ENCODE measurements at regions not wholly inside any gene's neighbourhood (a gene's known extent, or its start where the extent isn't known, plus 50 kb on each side); places are given as distances from the start of the nearest gene placed in this dataset.

GRCh38 chr5:6872441-6873160, 159.4 kb downstream of the TENT4A start:
- H3K9me3 Mint-ChIP-seq = peaks cover 3 to 4% of the 10 kb centered on the region in 2 experiments; a peak in 3 of 5 replicates

More at GRCh38 chr5:6872441-6873160, 159.4 kb downstream of the TENT4A start:
- Histone ChIP-seq H3K79me1 (ENCODE audit: insufficient read depth, low read depth, low read length, poor library complexity, severe bottlenecking) (no peaks in the 10 kb centered on the region), H4K91ac (ENCODE audit: insufficient read length, low read depth, low read length) (no peak overlapping the region), H4K8ac (replicated peaks; ENCODE audit: insufficient read length, low read depth, low read length) (no peak overlapping the region), H2BK20ac (ENCODE audit: low read depth, low read length, poor library complexity, severe bottlenecking) (no peak overlapping the region), H3K9me3 (ENCODE audit: control insufficient read depth, low read depth, low read length) (no peaks in the 10 kb centered on the region), H2BK120ac (ENCODE audit: low read depth, low read length, poor library complexity, severe bottlenecking) (no peak overlapping the region), H2BK12ac (ENCODE audit: insufficient read length, low read depth, low read length) (no peak overlapping the region), H2BK15ac (ENCODE audit: low read depth, low read length) (no peak overlapping the region), H3K18ac (ENCODE audit: insufficient read length, low read depth, low read length) (no peak overlapping the region), H3K27ac (ENCODE audit: insufficient read length, low read depth, low read length) (no peak overlapping the region), H4K5ac (ENCODE audit: insufficient read length, low read depth, low read length) (no peak overlapping the region), H2AFZ (ENCODE audit: low read length) (no peak overlapping the region), H3K56ac (ENCODE audit: insufficient read length, low read depth, low read length) (no peak overlapping the region), H2AK5ac (ENCODE audit: insufficient read length, low read length) (no peak overlapping the region), H3T11ph (ENCODE audit: low read length) (no peak overlapping the region), H3K23me2 (ENCODE audit: insufficient read length, low read depth, low read length, poor library complexity, severe bottlenecking) (no peaks in the 10 kb centered on the region), H4K20me1 (ENCODE audit: control insufficient read depth, insufficient read depth, insufficient read length) (no peaks in the 10 kb centered on the region), H3K9ac (ENCODE audit: extremely low read depth, insufficient read length, low read length) (no peak overlapping the region), H2BK5ac (ENCODE audit: insufficient read length, low read length) (no peak overlapping the region), H3K4me1 (ENCODE audit: insufficient read depth, low read length) (no peaks in the 10 kb centered on the region), H3K23ac (ENCODE audit: insufficient read length, low read depth, low read length) (no peak overlapping the region), H3K4me2 (ENCODE audit: insufficient read depth, insufficient read length, low read length) (no peak overlapping the region), H3K4ac (ENCODE audit: low read depth, low read length) (no peak overlapping the region), H3K27me3 (ENCODE audit: insufficient read depth, low read length) (no peaks in the 10 kb centered on the region), H3K79me2 (ENCODE audit: insufficient read depth, low read length) (no peaks in the 10 kb centered on the region), H3K14ac (ENCODE audit: insufficient read depth, low read length) (no peak overlapping the region)
- H3K27ac Mint-ChIP-seq = no peak overlapping the region
- no peak overlapping the region for H3K4me3 Mint-ChIP-seq
- no peak for DNase-seq
- no CpG with 5 or more reads among the region's 12 CpGs for whole genome bisulfite sequencing (ENCODE audit: extremely low coverage, insufficient read length, low lambda C conversion rate)
- 0 out of 2 replicates have a peak, but pooled peaks cover 3% of the 10 kb centered on the region for H3K27me3 Mint-ChIP-seq (ENCODE audit: low read depth)
- TF ChIP-seq, protein P1, sequence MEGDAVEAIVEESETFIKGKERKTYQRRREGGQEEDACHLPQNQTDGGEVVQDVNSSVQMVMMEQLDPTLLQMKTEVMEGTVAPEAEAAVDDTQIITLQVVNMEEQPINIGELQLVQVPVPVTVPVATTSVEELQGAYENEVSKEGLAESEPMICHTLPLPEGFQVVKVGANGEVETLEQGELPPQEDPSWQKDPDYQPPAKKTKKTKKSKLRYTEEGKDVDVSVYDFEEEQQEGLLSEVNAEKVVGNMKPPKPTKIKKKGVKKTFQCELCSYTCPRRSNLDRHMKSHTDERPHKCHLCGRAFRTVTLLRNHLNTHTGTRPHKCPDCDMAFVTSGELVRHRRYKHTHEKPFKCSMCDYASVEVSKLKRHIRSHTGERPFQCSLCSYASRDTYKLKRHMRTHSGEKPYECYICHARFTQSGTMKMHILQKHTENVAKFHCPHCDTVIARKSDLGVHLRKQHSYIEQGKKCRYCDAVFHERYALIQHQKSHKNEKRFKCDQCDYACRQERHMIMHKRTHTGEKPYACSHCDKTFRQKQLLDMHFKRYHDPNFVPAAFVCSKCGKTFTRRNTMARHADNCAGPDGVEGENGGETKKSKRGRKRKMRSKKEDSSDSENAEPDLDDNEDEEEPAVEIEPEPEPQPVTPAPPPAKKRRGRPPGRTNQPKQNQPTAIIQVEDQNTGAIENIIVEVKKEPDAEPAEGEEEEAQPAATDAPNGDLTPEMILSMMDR (conservative IDR thresholded peaks at IDR 0.05) = no peak
- peaks cover 0 to 3% (median 0%) of the 10 kb centered on the region in 3 experiments; a peak in 1 of 7 replicates for H3K36me3 Mint-ChIP-seq (ENCODE audit: insufficient read depth in 1 of 3, low read depth in 3 of 3)
- H3K4me1 Mint-ChIP-seq = no peaks in the 10 kb centered on the region

Data from H9 (cell line).